HepG2 (cell line): ENCODE measurements at regions not wholly inside any gene's neighbourhood (a gene's known extent, or its start where the extent isn't known, plus 50 kb on each side); places are given as distances from the start of the nearest gene placed in this dataset.

Source experiments
- CREM ChIP-seq, 2 experiments: sonication (generic) in 1 of 2; formaldehyde crosslinking in 1 of 2; IDR thresholded peaks; 2 replicates each; pipeline versions ENCODE4 v1.4.0 to v1.6.1; 2016 to 2020; ENCODE audit warnings: antibody characterized with exemption in 1 of 2, mild to moderate bottlenecking in 1 of 2, missing genetic modification reagents in 1 of 2
- CTCF ChIP-seq: sonication (generic); formaldehyde crosslinking; IDR thresholded peaks from 2 replicates; pipeline ENCODE4 v1.5.0; 2020; ENCODE audit warnings: mild to moderate bottlenecking, missing genetic modification reagents, moderate library complexity
- E2F1 ChIP-seq: sonication (generic); formaldehyde crosslinking; IDR thresholded peaks from 2 replicates; pipeline ENCODE4 v1.5.0; 2020; ENCODE audit warnings: missing genetic modification reagents
- EZH2 ChIP-seq: conservative IDR thresholded peaks from 2 replicates; pipeline ENCODE4 v1.6.1; 2012; ENCODE audit warnings: mild to moderate bottlenecking, low read depth, low read length, moderate library complexity
- FOXK2 ChIP-seq: fragments of 450-650 bp; IDR thresholded peaks from 2 replicates; pipeline ENCODE4 v1.6.1; 2016
- FOXP1 ChIP-seq, 2 experiments: fragments of 450-650 bp in 1 of 2; IDR thresholded peaks; 2 replicates each; pipeline ENCODE4 v1.6.1; 2017 to 2018; ENCODE audit warnings: antibody characterized with exemption in 1 of 2
- PCBP1 ChIP-seq: fragments of 200-400 bp; formaldehyde crosslinking; IDR thresholded peaks from 2 replicates; pipeline ENCODE4 v1.6.1; 2017; ENCODE audit warnings: mild to moderate bottlenecking, low read depth, low read length, borderline replicate concordance
- STAG1 ChIP-seq: sonication (generic); formaldehyde crosslinking; IDR thresholded peaks from 2 replicates; pipeline ENCODE4 v1.4.0; 2020; ENCODE audit warnings: missing genetic modification reagents
- ZBTB1 ChIP-seq: sonication (generic); formaldehyde crosslinking; IDR thresholded peaks from 2 replicates; pipeline ENCODE4 v1.4.0; 2020; ENCODE audit warnings: missing genetic modification reagents, borderline replicate concordance

- TF ChIP-seq CTCF (CRISPR knock-in tag) (no peak), CREM (IDR thresholded peaks at IDR 0.05) (no peak), CREM (CRISPR knock-in tag; IDR thresholded peaks at IDR 0.05) (no peak), ZBTB1 (CRISPR knock-in tag) (no peak), E2F1 (CRISPR knock-in tag) (no peak), STAG1 (CRISPR knock-in tag) (no peak), PCBP1 (no peak), FOXP1 (IDR thresholded peaks at IDR 0.05) (no peak), FOXP1 (CRISPR knock-in tag; IDR thresholded peaks at IDR 0.05) (no peak), FOXK2 (no peak), EZH2 (no peak)
These were observed 50.7 kb upstream of the ACOT11 start for GRCh38 chr1:54497338-54497737.
